HG03175 (cell line): ENCODE measurements at regions not wholly inside any gene's neighbourhood (a gene's known extent, or its start where the extent isn't known, plus 50 kb on each side); places are given as distances from the start of the nearest gene placed in this dataset.

ENCODE experiments used
- ATAC-seq: cut with Tn5 transposase; IDR thresholded peaks from one replicate; pipeline ENCODE4 v1.9.1; 2021; ENCODE audit warnings: mild to moderate bottlenecking, moderate library complexity; ENCODE audit not compliant: unreplicated experiment

GRCh38 chr4:81838586-81838985, 366.9 kb upstream of the RASGEF1B start:
- ATAC-seq, result no peak

- ATAC-seq, result no peak
Observed at GRCh38 chr4:81836716-81837115, 365.0 kb upstream of the RASGEF1B start.

- no peak for ATAC-seq
Observed at GRCh38 chr4:81833576-81833975, 361.9 kb upstream of the RASGEF1B start.

GRCh38 chr4:81828991-81829390, 357.3 kb upstream of the RASGEF1B start:
- no peak for ATAC-seq

- ATAC-seq, result peak; percentile 82
Observed at GRCh38 chr4:81827577-81828202, 356.0 kb upstream of the RASGEF1B start.

- ATAC-seq, result no peak
Observed at GRCh38 chr4:81826817-81827424, 355.2 kb upstream of the RASGEF1B start.

- ATAC-seq, result no peak
Observed at GRCh38 chr4:81826335-81826734, 354.6 kb upstream of the RASGEF1B start.

GRCh38 chr4:81818385-81818920, 346.7 kb upstream of the RASGEF1B start:
- ATAC-seq, result no peak

GRCh38 chr4:81816031-81816761, 344.5 kb upstream of the RASGEF1B start:
- ATAC-seq, result no peak

GRCh38 chr4:81814987-81815541, 343.4 kb upstream of the RASGEF1B start:
- no peak for ATAC-seq

GRCh38 chr4:81811562-81812293, 340.0 kb upstream of the RASGEF1B start:
- ATAC-seq, result no peak

- ATAC-seq, result no peak
Observed at GRCh38 chr4:81808011-81808672, 336.4 kb upstream of the RASGEF1B start.

GRCh38 chr4:81807386-81807785, 335.7 kb upstream of the RASGEF1B start:
- no peak for ATAC-seq

GRCh38 chr4:81806485-81806884, 334.8 kb upstream of the RASGEF1B start:
- ATAC-seq, result no peak

- no peak for ATAC-seq
Observed at GRCh38 chr4:81804849-81805248, 333.1 kb upstream of the RASGEF1B start.

- no peak for ATAC-seq
Observed at GRCh38 chr4:81802285-81802846, 330.7 kb upstream of the RASGEF1B start.

- ATAC-seq, result no peak
Observed at GRCh38 chr4:81799371-81799770, 327.7 kb upstream of the RASGEF1B start.

GRCh38 chr4:81796790-81797528, 325.3 kb upstream of the RASGEF1B start:
- ATAC-seq, result no peak

- ATAC-seq, result no peak
Observed at GRCh38 chr4:81792521-81792920, 320.8 kb upstream of the RASGEF1B start.
